HG03135 (cell line): ENCODE measurements at regions not wholly inside any gene's neighbourhood (a gene's known extent, or its start where the extent isn't known, plus 50 kb on each side); places are given as distances from the start of the nearest gene placed in this dataset.
"Not testable (repeated sequence)": the region's sequence is repeated elsewhere in the genome, so short reads cannot be mapped to it uniquely, and the experiment has no call there.

Source experiments
- ATAC-seq: cut with Tn5 transposase; IDR thresholded peaks from one replicate; pipeline ENCODE4 v1.9.1; 2021; ENCODE audit warnings: mild to moderate bottlenecking, moderate library complexity; ENCODE audit not compliant: unreplicated experiment

DNA sequence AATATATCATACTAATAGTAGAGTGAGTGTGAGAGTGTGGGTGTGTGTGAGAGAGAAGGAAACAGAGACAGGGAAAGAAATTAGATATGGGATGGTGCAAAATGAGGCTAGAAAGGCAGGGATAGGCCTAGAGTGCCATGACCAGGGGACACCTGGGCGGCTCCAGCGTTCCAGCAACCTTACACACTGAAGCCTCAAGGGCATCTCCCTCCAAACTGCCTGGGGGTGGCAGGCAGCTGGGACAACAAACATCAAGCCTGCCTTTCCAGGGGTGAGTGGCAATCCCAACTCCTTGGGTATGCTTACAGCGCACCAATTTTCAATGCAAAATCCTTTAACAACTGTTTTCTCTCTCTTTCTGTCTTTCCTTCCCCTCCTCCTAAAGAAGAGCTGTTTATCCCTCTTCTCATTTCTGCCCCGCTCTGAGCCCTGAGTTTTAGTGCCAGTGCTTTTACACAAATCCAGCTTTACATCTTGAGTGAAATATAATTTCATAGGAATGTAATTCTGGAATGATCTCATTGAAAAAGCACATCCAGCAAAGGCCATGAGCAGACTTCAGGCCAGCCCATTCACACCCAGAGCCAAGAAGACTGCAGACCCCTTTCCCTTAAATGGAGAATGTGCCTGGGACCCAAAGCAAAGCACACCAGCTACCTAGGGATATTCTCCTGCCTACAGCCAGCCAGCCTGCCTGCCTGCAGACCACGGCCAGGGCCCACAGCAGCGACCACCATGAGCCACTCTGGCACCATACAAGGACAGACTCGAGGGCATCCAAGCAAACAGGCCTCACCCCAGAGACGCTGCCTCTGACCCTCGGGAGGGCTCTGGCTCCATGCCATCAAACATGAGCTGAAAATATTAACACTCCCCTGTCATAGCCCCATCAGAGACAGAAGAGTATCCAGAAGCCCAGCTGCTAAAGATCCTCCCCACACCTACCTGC lies 90.3 kb downstream of the RPL27A start:
- ATAC-seq = no peak

DNA sequence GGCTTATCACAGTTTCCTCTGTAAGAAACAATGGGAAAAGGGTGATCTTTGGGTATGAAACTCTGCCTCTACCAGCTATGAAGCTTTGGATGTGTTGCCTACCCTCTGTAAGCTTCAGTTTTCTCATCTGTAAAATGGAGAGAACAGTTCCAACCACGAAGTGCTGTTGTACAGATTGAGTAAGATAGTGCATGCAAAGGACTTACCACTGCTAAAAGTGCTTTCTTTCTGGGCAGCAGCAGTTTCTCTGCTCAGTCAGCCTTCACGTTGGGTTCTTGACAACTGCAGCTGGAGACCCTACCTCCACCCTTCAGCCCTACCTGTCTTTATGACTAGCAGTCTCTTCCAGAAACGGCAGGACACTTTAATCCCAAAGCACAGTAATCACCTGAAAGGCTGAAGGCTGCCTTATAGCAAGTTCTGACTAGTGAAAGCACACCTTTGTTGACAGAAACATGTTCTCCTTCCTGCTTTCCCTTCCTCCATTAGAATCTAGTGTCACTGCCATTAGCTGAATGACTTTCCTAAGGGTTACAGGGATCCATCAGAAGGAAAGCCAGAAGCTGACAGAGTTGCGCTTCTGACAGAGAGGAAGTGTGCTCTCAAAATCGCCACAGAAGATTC lies 91.4 kb downstream of the RPL27A start:
- ATAC-seq = no peak

- not testable (repeated sequence) for ATAC-seq
Observed at GRCh38 chr11:8774916-8775315, 92.3 kb downstream of the RPL27A start.

DNA sequence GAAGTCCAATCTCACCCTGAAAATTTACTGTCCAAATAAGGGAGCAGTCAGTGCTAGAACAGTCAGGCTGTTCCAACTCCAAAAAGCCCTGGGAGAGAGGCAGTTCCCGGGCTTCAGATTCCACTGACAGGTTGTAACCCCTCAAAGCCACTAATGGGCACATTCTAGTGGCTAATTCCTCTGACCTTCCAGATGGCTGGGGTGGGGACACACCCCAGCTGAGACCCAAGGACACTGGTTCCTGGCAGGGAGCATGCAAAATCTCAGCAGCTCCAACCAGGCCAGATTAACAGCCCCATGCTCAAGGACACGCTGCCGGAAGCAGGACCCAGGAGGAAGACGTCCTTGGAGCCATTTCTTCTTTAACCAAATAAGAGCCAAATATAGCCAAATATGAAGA lies 92.7 kb downstream of the RPL27A start:
- ATAC-seq = no peak

DNA sequence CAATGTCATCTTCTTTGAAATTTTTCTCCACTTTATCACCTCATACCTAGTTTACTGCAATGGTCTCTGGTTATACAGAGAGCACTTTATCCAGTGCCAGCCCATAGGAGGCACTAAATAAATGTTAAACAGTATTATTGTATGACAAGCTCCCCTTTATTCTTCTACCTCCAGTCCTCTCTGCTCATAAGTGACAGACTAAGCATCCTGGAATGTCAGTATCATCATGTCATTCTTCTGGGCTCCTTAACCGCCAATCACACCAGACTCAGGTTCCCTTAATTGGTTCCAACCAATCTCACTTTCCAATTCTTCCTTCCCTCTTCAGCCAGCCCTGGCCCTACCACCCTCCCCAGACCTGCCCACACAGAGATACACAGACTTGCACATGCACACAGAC lies 93.1 kb downstream of the RPL27A start:
- ATAC-seq = no peak

GRCh38 chr11:8776209-8776608 lies 93.6 kb downstream of the RPL27A start:
- ATAC-seq = no peak

GRCh38 chr11:8777907-8778767 lies 95.5 kb downstream of the RPL27A start:
- ATAC-seq = no peak

GRCh38 chr11:8779107-8779506 lies 96.5 kb downstream of the RPL27A start:
- ATAC-seq = no peak

DNA sequence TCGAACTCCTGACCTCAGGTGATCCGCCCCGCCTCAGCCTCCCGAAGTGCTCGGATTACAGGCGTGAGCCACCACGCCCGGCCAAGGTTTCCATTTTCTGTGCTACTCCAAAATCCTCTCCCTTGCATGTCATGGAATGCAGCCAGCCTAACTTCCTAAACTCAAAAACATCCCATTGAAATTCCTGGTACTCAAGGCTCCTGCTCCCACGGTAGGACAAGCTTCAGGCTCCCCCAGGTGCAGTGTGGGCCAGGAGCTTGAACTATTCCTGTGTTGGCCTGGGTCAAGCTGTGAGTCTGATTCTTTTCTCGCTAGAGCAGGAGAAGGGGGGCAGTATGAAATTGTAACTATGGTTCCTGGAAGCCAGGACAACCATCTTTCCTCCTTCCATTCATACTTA lies 97.1 kb downstream of the RPL27A start:
- no peak for ATAC-seq

DNA sequence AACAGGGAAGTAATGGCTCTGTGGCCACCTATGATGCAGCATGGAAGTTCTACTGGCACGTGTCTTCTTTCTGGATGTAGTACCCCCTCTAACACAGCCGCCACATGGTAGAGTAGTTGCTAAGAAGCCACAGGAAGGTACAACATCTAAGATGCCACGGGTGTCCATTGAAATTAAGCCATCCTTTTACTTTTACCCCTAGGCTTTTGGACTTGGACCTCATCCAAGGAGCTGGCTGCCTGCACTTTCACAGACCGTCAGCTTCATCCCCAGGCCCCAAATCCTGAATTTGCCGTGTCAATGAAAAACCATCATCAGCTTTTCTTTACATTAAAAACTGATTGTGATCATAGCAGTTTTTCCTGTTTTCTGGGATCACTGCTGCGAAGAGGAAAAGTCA lies 102.4 kb downstream of the RPL27A start:
- ATAC-seq = no peak

DNA sequence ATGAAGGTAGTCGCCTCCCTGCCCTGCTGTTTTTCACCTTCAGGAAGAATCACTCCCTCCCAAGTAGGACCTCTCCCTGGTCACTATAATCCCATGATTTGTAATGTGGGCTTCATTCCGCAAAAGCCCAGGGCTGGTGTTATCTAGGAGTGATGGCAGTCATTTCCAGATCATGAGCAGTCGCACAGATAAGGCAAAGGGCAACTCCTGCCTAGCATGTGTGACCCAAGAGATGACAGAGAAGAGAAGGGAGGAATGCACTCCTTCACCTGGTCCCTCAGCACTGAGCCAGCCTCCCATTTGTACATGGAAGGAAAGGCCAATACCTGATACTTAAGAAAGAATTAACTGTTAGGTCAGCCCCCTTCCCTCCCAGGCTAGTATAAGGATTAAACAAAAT lies 102.9 kb downstream of the RPL27A start:
- no peak for ATAC-seq

GRCh38 chr11:8785998-8786397 lies 103.4 kb downstream of the RPL27A start:
- ATAC-seq = no peak

- no peak for ATAC-seq
Observed at GRCh38 chr11:8786933-8787332, 104.3 kb downstream of the RPL27A start.

- no peak for ATAC-seq
Observed at GRCh38 chr11:8787372-8787771, 104.8 kb downstream of the RPL27A start.

- no peak for ATAC-seq
Observed at GRCh38 chr11:8788616-8789015, 106.0 kb downstream of the RPL27A start.

- no peak for ATAC-seq
Observed at GRCh38 chr11:8789864-8790263, 107.3 kb downstream of the RPL27A start.

- no peak for ATAC-seq
Observed at GRCh38 chr11:8790968-8791367, 108.4 kb downstream of the RPL27A start.

DNA sequence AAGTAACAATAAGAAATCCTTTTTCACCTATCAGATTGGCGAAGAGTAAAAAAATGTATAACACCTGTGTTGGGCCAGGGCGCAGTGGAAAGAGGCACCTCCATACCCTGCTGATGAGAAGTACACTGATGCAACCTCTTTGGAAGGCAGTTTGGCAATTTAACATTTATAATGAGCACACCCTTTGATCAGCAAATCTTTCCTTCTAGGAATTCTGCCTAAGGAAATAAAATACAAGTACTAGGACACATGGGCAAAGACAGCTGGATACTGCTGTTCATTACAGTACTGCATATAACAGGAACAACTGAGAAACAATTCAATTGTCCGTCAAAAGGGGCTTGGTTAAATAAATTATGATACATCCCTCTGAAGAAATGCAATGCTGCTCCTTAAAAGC lies 110.1 kb downstream of the RPL27A start:
- ATAC-seq = no peak

DNA sequence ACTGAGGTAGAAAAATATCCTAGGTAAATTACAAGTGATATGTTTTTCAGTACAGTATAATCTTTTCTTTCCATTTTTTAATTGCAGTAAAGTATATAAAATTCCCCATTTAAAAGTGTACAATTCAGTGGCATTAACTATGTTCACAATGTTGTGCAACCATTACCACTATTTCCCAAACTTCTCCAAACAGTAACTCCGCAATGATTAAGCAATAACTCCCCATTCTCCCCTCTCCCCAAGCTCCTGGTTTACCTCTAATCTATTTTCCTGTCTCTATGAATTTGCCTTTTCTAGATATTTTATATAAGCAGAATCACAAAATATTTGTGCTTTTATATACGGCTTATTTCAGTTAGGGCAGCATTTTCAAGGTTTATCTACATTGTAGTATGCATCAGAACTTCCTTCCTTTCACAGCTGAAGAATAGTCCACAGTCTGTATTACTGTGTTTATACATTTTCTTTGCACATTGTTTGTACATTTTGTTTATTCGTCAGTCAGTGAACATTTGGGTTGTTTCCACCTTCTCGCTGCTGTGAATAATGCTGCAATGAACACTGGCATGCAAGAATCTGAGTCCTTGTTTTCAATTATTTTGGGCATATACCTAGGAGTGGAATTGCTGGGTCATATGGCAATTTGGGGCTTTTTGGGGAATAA lies 110.7 kb downstream of the RPL27A start:
- no peak for ATAC-seq

DNA sequence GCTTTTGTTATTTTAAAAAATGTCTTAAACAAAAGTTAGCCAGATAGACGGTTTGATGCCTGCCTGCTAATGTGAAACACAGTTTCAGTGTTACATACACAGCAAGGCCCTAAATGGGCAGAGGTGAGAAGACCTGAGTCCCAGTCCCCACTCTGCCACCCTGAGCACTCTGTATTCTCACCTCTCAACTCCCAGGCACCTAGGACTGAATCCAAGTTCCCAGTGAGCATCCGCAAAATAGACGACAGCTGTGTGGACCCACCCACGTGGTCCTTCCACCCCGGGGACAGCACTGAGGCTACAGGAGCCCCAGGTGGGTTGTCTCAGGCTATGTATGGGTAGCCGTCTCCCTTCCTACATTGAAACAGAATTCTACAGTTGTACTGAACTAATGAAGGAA lies 111.5 kb downstream of the RPL27A start:
- no peak for ATAC-seq

GRCh38 chr11:8794677-8795103 lies 112.1 kb downstream of the RPL27A start:
- no peak for ATAC-seq
